EH (cell line): ENCODE measurements at regions not wholly inside any gene's neighbourhood (a gene's known extent, or its start where the extent isn't known, plus 50 kb on each side); places are given as distances from the start of the nearest gene placed in this dataset.
"Not testable (repeated sequence)": the region's sequence is repeated elsewhere in the genome, so short reads cannot be mapped to it uniquely, and the experiment has no call there.

ENCODE experiments used
- DNase-seq: peaks from one replicate; pipeline ENCODE4 v3.0.0-alpha.2; 2015; ENCODE audit warnings: low read depth

GRCh38 chr3:94507354-94507753 lies 444.5 kb downstream of the NSUN3 start:
- DNase-seq, result not testable (repeated sequence)

- no peak for DNase-seq
These were observed 450.0 kb downstream of the NSUN3 start for GRCh38 chr3:94512876-94513275.

- no peak for DNase-seq
These were observed 450.7 kb downstream of the NSUN3 start for GRCh38 chr3:94513600-94513999.

- DNase-seq, result no peak
These were observed 453.1 kb downstream of the NSUN3 start for GRCh38 chr3:94515983-94516382.

- no peak for DNase-seq
These were observed 457.5 kb downstream of the NSUN3 start for GRCh38 chr3:94520364-94520763.

GRCh38 chr3:94522488-94522887 lies 459.6 kb downstream of the NSUN3 start:
- no peak for DNase-seq

GRCh38 chr3:94524102-94524919 lies 461.4 kb downstream of the NSUN3 start:
- DNase-seq, result no peak

GRCh38 chr3:94525043-94525442 lies 462.2 kb downstream of the NSUN3 start:
- no peak for DNase-seq

- no peak for DNase-seq
These were observed 467.0 kb downstream of the NSUN3 start for GRCh38 chr3:94529816-94530215.

GRCh38 chr3:94532951-94533350 lies 470.1 kb downstream of the NSUN3 start:
- DNase-seq, result no peak

GRCh38 chr3:94539937-94540336 lies 477.1 kb downstream of the NSUN3 start:
- DNase-seq, result no peak

- no peak for DNase-seq
These were observed 480.3 kb downstream of the NSUN3 start for GRCh38 chr3:94543161-94543560.

GRCh38 chr3:94544131-94544789 lies 481.4 kb downstream of the NSUN3 start:
- DNase-seq, result no peak

- no peak for DNase-seq
These were observed 485.9 kb downstream of the NSUN3 start for GRCh38 chr3:94548581-94549316.

- DNase-seq, result no peak
These were observed 498.2 kb downstream of the NSUN3 start for GRCh38 chr3:94561094-94561493.

GRCh38 chr3:94564247-94564646 lies 501.4 kb downstream of the NSUN3 start:
- no peak for DNase-seq

GRCh38 chr3:94568041-94568440 lies 505.2 kb downstream of the NSUN3 start:
- DNase-seq, result no peak

- no peak for DNase-seq
These were observed 510.5 kb downstream of the NSUN3 start for GRCh38 chr3:94573337-94573736.

- DNase-seq, result no peak
These were observed 524.4 kb downstream of the NSUN3 start for GRCh38 chr3:94587291-94587690.

GRCh38 chr3:94593526-94594150 lies 530.8 kb downstream of the NSUN3 start:
- no peak for DNase-seq

GRCh38 chr3:94596141-94596540 lies 533.3 kb downstream of the NSUN3 start:
- DNase-seq, result no peak

- no peak for DNase-seq
These were observed 534.2 kb downstream of the NSUN3 start for GRCh38 chr3:94596887-94597566.
